IMR-90 (cell line): ENCODE measurements at regions not wholly inside any gene's neighbourhood (a gene's known extent, or its start where the extent isn't known, plus 50 kb on each side); places are given as distances from the start of the nearest gene placed in this dataset.

Experiments used
- ATAC-seq: fragments of 200-7000 bp; cut with Tn5 transposase; 2 replicates; pipeline ENCODE4 v1.9.1; 2020; ENCODE audit warnings: low read depth, mild to moderate bottlenecking, moderate library complexity
- BruUV-seq: library from RNA; stranded (reverse); fragments of 400-500 nt; replicated peaks from 2 replicates; lab custom pipeline; 2021; lab: Mats Ljungman, UMichigan
- CTCF ChIA-PET: fragments of 300-600 bp; formaldehyde crosslinking; extraction: SDS; loops from one replicate; lab custom pipeline; 2021; ENCODE audit warnings: antibody characterized with exemption; lab: Yijun Ruan, JAX
- POLR2A ChIA-PET: fragments of 300-600 bp; sonication (Branson Sonifier 250); formaldehyde crosslinking; loops from one replicate; lab custom pipeline; 2022; ENCODE audit warnings: antibody characterized with exemption; ENCODE audit not compliant: unreplicated experiment; lab: Charles Lee
- DNase-seq: peaks from one replicate; pipeline ENCODE4 v3.0.0; 2013
- H2AFZ ChIP-seq: replicated peaks from 2 replicates; pipeline ENCODE3; 2013; ENCODE audit warnings: low read length, mild to moderate bottlenecking; ENCODE audit not compliant: poor library complexity
- H2AK5ac ChIP-seq: 2 replicates; pipeline ENCODE4 v1.6.1; 2013; ENCODE audit warnings: low read depth, low read length, inconsistent platforms
- H2AK9ac ChIP-seq: replicated peaks from 2 replicates; pipeline ENCODE3; 2013; ENCODE audit warnings: mild to moderate bottlenecking, low read depth, low read length, moderate library complexity; ENCODE audit not compliant: poor library complexity
- H2BK120ac ChIP-seq: 2 replicates; pipeline ENCODE4 v1.6.1; 2013; ENCODE audit warnings: low read depth, low read length, inconsistent platforms
- H2BK15ac ChIP-seq: 3 replicates; pipeline ENCODE4 v1.6.1; 2013; ENCODE audit warnings: low read depth, low read length, inconsistent platforms
- H2BK20ac ChIP-seq: 2 replicates; pipeline ENCODE4 v1.6.1; 2013; ENCODE audit warnings: low read depth, mild to moderate bottlenecking, inconsistent platforms, low read length, moderate library complexity
- H2BK5ac ChIP-seq: 2 replicates; pipeline ENCODE4 v1.6.1; 2013; ENCODE audit warnings: mild to moderate bottlenecking, low read depth, low read length, inconsistent platforms; ENCODE audit not compliant: poor library complexity, severe bottlenecking
- H3K14ac ChIP-seq: replicated peaks from 2 replicates; pipeline ENCODE4 v1.6.1; 2013; ENCODE audit warnings: low read depth, low read length, inconsistent platforms
- H3K18ac ChIP-seq: 2 replicates; pipeline ENCODE4 v1.6.1; 2013; ENCODE audit warnings: low read depth, low read length, control low read depth
- H3K23ac ChIP-seq: 2 replicates; pipeline ENCODE4 v1.6.1; 2013; ENCODE audit warnings: low read depth, low read length, inconsistent platforms
- H3K27ac ChIP-seq: 2 replicates; pipeline ENCODE4 v1.5.1; 2013; ENCODE audit warnings: mild to moderate bottlenecking, control low read depth, low read length; ENCODE audit not compliant: insufficient read depth
- H3K27me3 ChIP-seq: 2 replicates; pipeline ENCODE4 v1.6.1; 2013; ENCODE audit warnings: low read length; ENCODE audit not compliant: control insufficient read depth, insufficient read depth
- H3K36me3 ChIP-seq: 2 replicates; pipeline ENCODE4 v1.6.1; 2013; ENCODE audit warnings: low read length, mixed read lengths; ENCODE audit not compliant: control insufficient read depth, insufficient read depth
- H3K4ac ChIP-seq: 2 replicates; pipeline ENCODE4 v1.6.1; 2013; ENCODE audit warnings: low read depth, low read length, inconsistent platforms
- H3K4me1 ChIP-seq: 2 replicates; pipeline ENCODE4 v1.6.1; 2013; ENCODE audit warnings: low read length, mixed read lengths; ENCODE audit not compliant: control insufficient read depth, insufficient read depth
- H3K4me2 ChIP-seq: 2 replicates; pipeline ENCODE4 v1.6.1; 2013; ENCODE audit warnings: low read depth, mild to moderate bottlenecking, control low read depth, low read length, moderate library complexity
- H3K4me3 ChIP-seq: 2 replicates; pipeline ENCODE4 v1.5.1; 2013; ENCODE audit warnings: low read depth, mild to moderate bottlenecking, control low read depth, low read length, moderate library complexity; ENCODE audit not compliant: insufficient read depth
- H3K56ac ChIP-seq: 2 replicates; pipeline ENCODE4 v1.6.1; 2013; ENCODE audit warnings: low read length, inconsistent platforms; ENCODE audit not compliant: insufficient read depth; ENCODE audit errors: extremely low read depth
- H3K79me1 ChIP-seq, 2 experiments: 2 replicates each; pipeline ENCODE4 v1.6.1; 2013; ENCODE audit warnings: low read length in 2 of 2, inconsistent platforms in 1 of 2, low read depth in 1 of 2
- H3K9ac ChIP-seq: 2 replicates; pipeline ENCODE4 v1.6.1; 2013; ENCODE audit warnings: low read depth, low read length, control low read depth
- H3K9me1 ChIP-seq: 2 replicates; pipeline ENCODE4 v1.6.1; 2013; ENCODE audit warnings: low read length, inconsistent platforms; ENCODE audit not compliant: insufficient read depth
- H3K9me3 ChIP-seq: 2 replicates; pipeline ENCODE4 v1.6.1; 2013; ENCODE audit warnings: low read length; ENCODE audit not compliant: control insufficient read depth, insufficient read depth
- H4K20me1 ChIP-seq: 2 replicates; pipeline ENCODE4 v1.6.1; 2013; ENCODE audit warnings: low read length, inconsistent platforms; ENCODE audit not compliant: insufficient read depth
- H4K5ac ChIP-seq: 2 replicates; pipeline ENCODE4 v1.6.1; 2013; ENCODE audit warnings: mild to moderate bottlenecking, low read depth, low read length, control low read depth
- H4K8ac ChIP-seq, 2 experiments: 2 replicates each; pipeline ENCODE4 v1.6.1; 2013; ENCODE audit warnings: low read depth in 2 of 2, low read length in 2 of 2, control low read depth in 1 of 2, inconsistent platforms in 1 of 2
- H4K91ac ChIP-seq: 2 replicates; pipeline ENCODE4 v1.6.1; 2013; ENCODE audit warnings: low read depth, low read length, inconsistent platforms; ENCODE audit not compliant: insufficient read depth
- BHLHE40 ChIP-seq: fragments of 150-350 bp; IDR thresholded peaks from 2 replicates; pipeline ENCODE4 v1.6.1; 2016; ENCODE audit warnings: mild to moderate bottlenecking, low read depth, low read length
- CHD1 ChIP-seq: IDR thresholded peaks from 2 replicates; pipeline ENCODE4 v1.6.1; 2012; ENCODE audit warnings: low read depth, low read length, improper control_type of control experiment
- FOS ChIP-seq: fragments of 150-350 bp; IDR thresholded peaks from 2 replicates; pipeline ENCODE4 v1.6.1; 2016; ENCODE audit warnings: low read depth, low read length
- MAFK ChIP-seq: IDR thresholded peaks from 2 replicates; pipeline ENCODE4 v1.6.1; 2012; ENCODE audit warnings: low read depth, low read length, improper control_type of control experiment
- MAZ ChIP-seq: IDR thresholded peaks from 2 replicates; pipeline ENCODE4 v1.6.1; 2012; ENCODE audit warnings: low read depth, mild to moderate bottlenecking, low read length, improper control_type of control experiment, moderate library complexity, borderline replicate concordance
- MXI1 ChIP-seq: IDR thresholded peaks from 2 replicates; pipeline ENCODE4 v1.6.1; 2012; ENCODE audit warnings: low read depth, mild to moderate bottlenecking, low read length, moderate library complexity, borderline replicate concordance
- NFE2L2 ChIP-seq: fragments of 150-350 bp; IDR thresholded peaks from 2 replicates; pipeline ENCODE4 v1.6.1; 2016; ENCODE audit warnings: low read depth, mild to moderate bottlenecking, low read length
- RAD21 ChIP-seq: IDR thresholded peaks from 2 replicates; pipeline ENCODE4 v1.6.1; 2012; ENCODE audit warnings: low read length, improper control_type of control experiment
- RCOR1 ChIP-seq: IDR thresholded peaks from 2 replicates; pipeline ENCODE4 v1.6.1; 2012; ENCODE audit warnings: mild to moderate bottlenecking, low read length, improper control_type of control experiment; ENCODE audit not compliant: insufficient replicate concordance
- RFX5 ChIP-seq: IDR thresholded peaks from 2 replicates; pipeline ENCODE4 v1.8.0; 2012; ENCODE audit warnings: low read depth, mild to moderate bottlenecking, low read length, moderate library complexity
- USF2 ChIP-seq: fragments of 150-350 bp; IDR thresholded peaks from 2 replicates; pipeline ENCODE4 v1.6.1; 2017; ENCODE audit warnings: mild to moderate bottlenecking, antibody characterized with exemption, low read length, low read depth
- WGBS, 2 experiments: methylation state at CpG; one replicate each; pipeline versions ENCODE4 v1.1.5 to v1.1.7; 2013; ENCODE audit warnings: missing lambda C conversion rate in 2 of 2; ENCODE audit not compliant: insufficient read length in 1 of 2; ENCODE audit errors: extremely low coverage in 2 of 2; 5-methylcytosine and 5-hydroxymethylcytosine counted together
- dilution Hi-C: fragments of 300-500 bp; cut with HindIII; formaldehyde crosslinking; loops from one replicate; pipeline ENCODE4 v1.14.3; 2018; ENCODE audit warnings: low sequenced_read_pairs; ENCODE audit not compliant: unreplicated experiment
- in situ Hi-C: fragments of 300-500 bp; cut with MboI; formaldehyde crosslinking; loops from 3 replicates; pipeline ENCODE4 v1.14.3; 2019; ENCODE audit warnings: low sequenced_read_pairs, inconsistent platforms, mixed read lengths
- intact Hi-C: fragments of 100-400 bp; cut with micrococcal nuclease; formaldehyde crosslinking; loops from 2 replicates; pipeline ENCODE4 v1.10.0; 2022

- H3K4me2 ChIP-seq, result no peak overlapping the region
- dilution Hi-C loops, result no loop called here
- no peaks in the 10 kb centered on the region for H3K36me3 ChIP-seq
- no CpG with 5 or more reads among the region's 2 CpGs for WGBS, 2 experiments
- H2BK20ac ChIP-seq, result no peak overlapping the region
- no peak overlapping the region for H2AK9ac ChIP-seq
- peaks cover 2% of the 10 kb centered on the region; the same call in 1 of the 2 replicates for H3K9me3 ChIP-seq
- H3K4me1 ChIP-seq, result no peaks in the 10 kb centered on the region
- no peak overlapping the region for H4K91ac ChIP-seq
- no peak overlapping the region for H3K18ac ChIP-seq
- no peak overlapping the region for H4K5ac ChIP-seq
- H4K20me1 ChIP-seq, result no peaks in the 10 kb centered on the region
- intact Hi-C loops, result no loop called here
- H3K4ac ChIP-seq, result no peak overlapping the region
- in situ Hi-C loops, result no loop called here
- no peak overlapping the region for H3K27ac ChIP-seq
- no peak overlapping the region for H4K8ac ChIP-seq
- H3K23ac ChIP-seq, result no peak overlapping the region
- TF ChIP-seq MXI1 (no peak), FOS (no peak), RCOR1 (no peak), RAD21 (no peak), CHD1 (no peak), BHLHE40 (no peak), NFE2L2 (no peak), USF2 (no peak), RFX5 (no peak), MAFK (no peak), MAZ (no peak)
- no peak overlapping the region for H3K9ac ChIP-seq
- H3K14ac ChIP-seq, result no peak overlapping the region
- POLR2A ChIA-PET, result no interaction called here
- no peak overlapping the region for H3K4me3 ChIP-seq
- no peak overlapping the region for H2AK5ac ChIP-seq
- ATAC-seq (no peak), DNase-seq (no peak)
- no peaks in the 10 kb centered on the region for H3K27me3 ChIP-seq
- CTCF ChIA-PET, result no interaction called here
- no peak overlapping the region for H2BK5ac ChIP-seq
- H2AFZ ChIP-seq, result no peak overlapping the region
- BruUV-seq, result no TSS peak
- H2BK15ac ChIP-seq, result no peak overlapping the region
- no peak overlapping the region for H3K56ac ChIP-seq
- H3K9me1 ChIP-seq, result no peaks in the 10 kb centered on the region
- H3K79me1 ChIP-seq, result no peaks in the 10 kb centered on the region
- no peak overlapping the region for H2BK120ac ChIP-seq
Observed at GRCh38 chr7:125878235-125878956, 948.8 kb upstream of the POT1 start.
